Upper lobe of left lung (tissue), 6 donors: ENCODE measurements at regions not wholly inside any gene's neighbourhood (a gene's known extent, or its start where the extent isn't known, plus 50 kb on each side); places are given as distances from the start of the nearest gene placed in this dataset.

ENCODE experiments used
- ATAC-seq, 2 donors: fragments of 200-7000 bp; cut with Tn5 transposase; one replicate each; pipeline ENCODE4 v1.9.1; 2022; ENCODE audit warnings: mild to moderate bottlenecking in 2 of 2, moderate library complexity in 2 of 2; ENCODE audit not compliant: low FRiP score in 2 of 2
- DNase-seq, 2 donors: peaks; one replicate each; pipeline ENCODE4 v3.0.0-alpha.2; 2019 to 2020
- H3K27ac ChIP-seq, 4 donors: fragments of 200-600 bp; sonication (generic); one replicate each; pipeline ENCODE4 v1.5.1; 2016 to 2019
- H3K27me3 ChIP-seq, 4 donors: fragments of 200-600 bp; sonication (generic); one replicate each; pipeline ENCODE4 v1.5.1; 2017 to 2019
- H3K36me3 ChIP-seq, 4 donors: fragments of 200-600 bp; sonication (generic); one replicate each; pipeline ENCODE4 v1.5.1; 2016 to 2019
- H3K4me1 ChIP-seq, 4 donors: fragments of 200-600 bp; sonication (generic); one replicate each; pipeline ENCODE4 v1.5.1; 2018 to 2019
- H3K4me3 ChIP-seq, 4 donors: fragments of 200-600 bp; sonication (generic); one replicate each; pipeline ENCODE4 v1.5.1; 2017 to 2019; ENCODE audit warnings: mild to moderate bottlenecking in 2 of 4, moderate library complexity in 1 of 4
- H3K9me3 ChIP-seq, 4 donors: fragments of 200-600 bp; sonication (generic); one replicate each; pipeline ENCODE4 v1.5.1; 2018 to 2019
- CTCF ChIP-seq, 6 experiments: fragments of 450-650 bp in 4 of 6; fragments of 200-600 bp in 2 of 6; sonication (generic) in 2 of 6; IDR thresholded peaks; one replicate each; pipeline ENCODE4 v1.5.1; 2016 to 2019; ENCODE audit warnings: antibody characterized with exemption in 6 of 6
- EP300 ChIP-seq, 4 donors: sonication (generic); formaldehyde crosslinking; IDR thresholded peaks; one replicate each; pipeline ENCODE4 v1.5.1; 2017; ENCODE audit warnings: antibody characterized with exemption in 4 of 4, control low read depth in 2 of 4
- POLR2A ChIP-seq, 4 donors: fragments of 450-650 bp; IDR thresholded peaks; one replicate each; pipeline ENCODE4 v1.5.1; 2016 to 2017; ENCODE audit warnings: antibody characterized with exemption in 4 of 4, mild to moderate bottlenecking in 2 of 4
- POLR2AphosphoS5 ChIP-seq, 2 donors: sonication (generic); formaldehyde crosslinking; IDR thresholded peaks; one replicate each; pipeline ENCODE4 v1.5.1; 2017; ENCODE audit warnings: antibody characterized with exemption in 2 of 2
- WGBS, 2 donors: methylation state at CpG; one replicate each; pipeline ENCODE4 v1.1.5; 2017 to 2018; 5-methylcytosine and 5-hydroxymethylcytosine counted together
- donor health status: DM: no; HTN: no; CAD: no; lungs with moderate emphysema.
- donor health status: DM: no; HTN: yes; CAD: no; lungs with severe emphysema.

GRCh38 chr16:65413861-65414260 is 292.0 kb upstream of the CDH11 start:
- no peak for DNase-seq
- Histone ChIP-seq H3K4me1 (no peaks in the 10 kb centered on the region), H3K4me3 (no peak overlapping the region), H3K9me3 (no peaks in the 10 kb centered on the region), H3K27ac (no peak overlapping the region), H3K27me3 (no peaks in the 10 kb centered on the region), H3K36me3 (no peaks in the 10 kb centered on the region)
- WGBS, 2 donors = 88 to 95% methylated on average over 2 of the region's 2 CpGs
- no peak for TF ChIP-seq EP300 (IDR thresholded peaks at IDR 0.05)
- TF ChIP-seq CTCF (IDR thresholded peaks at IDR 0.05) = no peak
- TF ChIP-seq POLR2A (IDR thresholded peaks at IDR 0.05) = no peak
- no peak for TF ChIP-seq POLR2AphosphoS5 (IDR thresholded peaks at IDR 0.05)
- ATAC-seq = no peak

- DNase-seq = no peak
- no peak for TF ChIP-seq POLR2AphosphoS5 (IDR thresholded peaks at IDR 0.05)
- TF ChIP-seq POLR2A (IDR thresholded peaks at IDR 0.05) = no peak
- TF ChIP-seq EP300 (IDR thresholded peaks at IDR 0.05) = no peak
- no peak for TF ChIP-seq CTCF (IDR thresholded peaks at IDR 0.05)
- no peaks in the 10 kb centered on the region for H3K36me3 ChIP-seq
- H3K27ac ChIP-seq = no peak overlapping the region
- H3K4me3 ChIP-seq = no peak overlapping the region
- H3K27me3 ChIP-seq = no peaks in the 10 kb centered on the region
- 78 to 92% methylated on average over 4 of the region's 4 CpGs for WGBS, 2 donors
- no peak for ATAC-seq
- no peaks in the 10 kb centered on the region for H3K9me3 ChIP-seq
- no peaks in the 10 kb centered on the region for H3K4me1 ChIP-seq
Observed at GRCh38 chr16:65410801-65411200, 288.9 kb upstream of the CDH11 start.

GRCh38 chr16:65409510-65409909 is 287.6 kb upstream of the CDH11 start:
- Histone ChIP-seq H3K4me3 (no peak overlapping the region), H3K27ac (no peak overlapping the region), H3K36me3 (no peaks in the 10 kb centered on the region), H3K4me1 (no peaks in the 10 kb centered on the region), H3K27me3 (no peaks in the 10 kb centered on the region), H3K9me3 (no peaks in the 10 kb centered on the region)
- 69 to 79% methylated on average over 2 of the region's 2 CpGs for WGBS, 2 donors
- TF ChIP-seq POLR2A (IDR thresholded peaks at IDR 0.05) (no peak), EP300 (IDR thresholded peaks at IDR 0.05) (no peak), POLR2AphosphoS5 (IDR thresholded peaks at IDR 0.05) (no peak), CTCF (IDR thresholded peaks at IDR 0.05) (no peak)
- DNase-seq (no peak), ATAC-seq (no peak)

GRCh38 chr16:65406933-65407332 is 285.1 kb upstream of the CDH11 start:
- Histone ChIP-seq H3K4me3 (no peak overlapping the region), H3K27me3 (no peaks in the 10 kb centered on the region), H3K36me3 (no peaks in the 10 kb centered on the region), H3K27ac (no peak overlapping the region), H3K9me3 (no peaks in the 10 kb centered on the region), H3K4me1 (no peaks in the 10 kb centered on the region)
- WGBS, 2 donors = 60 to 75% methylated on average over 4 of the region's 4 CpGs
- ATAC-seq = no peak
- DNase-seq = no peak
- TF ChIP-seq CTCF (IDR thresholded peaks at IDR 0.05) = no peak
- TF ChIP-seq POLR2A (IDR thresholded peaks at IDR 0.05) = no peak
- TF ChIP-seq EP300 (IDR thresholded peaks at IDR 0.05) = no peak
- no peak for TF ChIP-seq POLR2AphosphoS5 (IDR thresholded peaks at IDR 0.05)

- WGBS, 2 donors = 82 to 84% methylated on average over 4 of the region's 4 CpGs
- Histone ChIP-seq H3K9me3 (no peaks in the 10 kb centered on the region), H3K4me3 (no peak overlapping the region), H3K4me1 (no peaks in the 10 kb centered on the region), H3K27ac (no peak overlapping the region), H3K27me3 (no peaks in the 10 kb centered on the region), H3K36me3 (no peaks in the 10 kb centered on the region)
- TF ChIP-seq EP300 (IDR thresholded peaks at IDR 0.05) = no peak
- no peak for TF ChIP-seq POLR2AphosphoS5 (IDR thresholded peaks at IDR 0.05)
- no peak for TF ChIP-seq CTCF (IDR thresholded peaks at IDR 0.05)
- TF ChIP-seq POLR2A (IDR thresholded peaks at IDR 0.05) = no peak
- ATAC-seq (no peak), DNase-seq (no peak)
Observed at GRCh38 chr16:65406116-65406515, 284.3 kb upstream of the CDH11 start.
